ENCODE measurements at regions not wholly inside any gene's neighbourhood (a gene's known extent, or its start where the extent isn't known, plus 50 kb on each side); places are given as distances from the start of the nearest gene placed in this dataset.

GRCh38 chr3:150215616-150216015 lies 192.5 kb upstream of the TSC22D2 start:
- no peak for DNase-seq

GRCh38 chr3:150213577-150213976 lies 194.5 kb upstream of the TSC22D2 start:
- DNase-seq: no peak

- DNase-seq: no peak
Observed at GRCh38 chr3:150210461-150211110, 197.5 kb upstream of the TSC22D2 start.

- DNase-seq: no peak
Observed at GRCh38 chr3:150203273-150203672, 204.8 kb upstream of the TSC22D2 start.

GRCh38 chr3:150202711-150203110 lies 205.4 kb upstream of the TSC22D2 start:
- DNase-seq: no peak

- no peak for DNase-seq
Observed at GRCh38 chr3:150194957-150195356, 213.1 kb upstream of the TSC22D2 start.

GRCh38 chr3:150194513-150194912 lies 213.6 kb upstream of the TSC22D2 start:
- no peak for DNase-seq

GRCh38 chr3:150184426-150185071 lies 213.9 kb upstream of the PFN2 start:
- no peak for DNase-seq

- DNase-seq: peak; percentile 39
Observed at GRCh38 chr3:150183678-150184425, 213.2 kb upstream of the PFN2 start.

GRCh38 chr3:150180334-150180733 lies 209.6 kb upstream of the PFN2 start:
- DNase-seq: no peak

- no peak for DNase-seq
Observed at GRCh38 chr3:150179330-150179729, 208.6 kb upstream of the PFN2 start.

- DNase-seq: no peak
Observed at GRCh38 chr3:150177673-150178381, 207.1 kb upstream of the PFN2 start.

- no peak for DNase-seq
Observed at GRCh38 chr3:150174179-150174578, 203.5 kb upstream of the PFN2 start.

GRCh38 chr3:150172356-150172755 lies 201.7 kb upstream of the PFN2 start:
- DNase-seq: no peak

GRCh38 chr3:150170852-150171520 lies 200.3 kb upstream of the PFN2 start:
- DNase-seq: no peak

GRCh38 chr3:150169330-150169940 lies 198.7 kb upstream of the PFN2 start:
- DNase-seq: no peak

GRCh38 chr3:150168698-150169097 lies 198.0 kb upstream of the PFN2 start:
- no peak for DNase-seq

- no peak for DNase-seq
Observed at GRCh38 chr3:150165396-150166094, 194.8 kb upstream of the PFN2 start.

GRCh38 chr3:150161011-150161410 lies 190.3 kb upstream of the PFN2 start:
- no peak for DNase-seq

- no peak for DNase-seq
Observed at GRCh38 chr3:150158943-150159625, 188.4 kb upstream of the PFN2 start.

GRCh38 chr3:150152567-150152966 lies 181.9 kb upstream of the PFN2 start:
- DNase-seq: no peak
